Osteoblast (primary cell): ENCODE measurements at regions not wholly inside any gene's neighbourhood (a gene's known extent, or its start where the extent isn't known, plus 50 kb on each side); places are given as distances from the start of the nearest gene placed in this dataset.
"Not testable (repeated sequence)": the region's sequence is repeated elsewhere in the genome, so short reads cannot be mapped to it uniquely, and the experiment has no call there.

Experiments used
- DNase-seq: peaks from one replicate; pipeline ENCODE4 v3.0.0; 2011; ENCODE audit warnings: low spot score, mixed read lengths; ENCODE audit not compliant: insufficient read length; ENCODE audit errors: missing footprints
- H2AFZ ChIP-seq: 2 replicates; pipeline ENCODE4 v1.6.0; 2011; ENCODE audit warnings: mild to moderate bottlenecking, low read length
- H3K27ac ChIP-seq: 2 replicates; pipeline ENCODE4 v1.5.1; 2011; ENCODE audit warnings: mild to moderate bottlenecking, low read depth, low read length, moderate library complexity
- H3K27me3 ChIP-seq: 2 replicates; pipeline ENCODE4 v1.6.0; 2012; ENCODE audit warnings: mild to moderate bottlenecking, control low read depth, inconsistent platforms, low read length, moderate library complexity; ENCODE audit not compliant: insufficient read depth
- H3K36me3 ChIP-seq: 2 replicates; pipeline ENCODE4 v1.5.1; 2011; ENCODE audit warnings: mild to moderate bottlenecking, low read length, control low read depth, moderate library complexity; ENCODE audit not compliant: insufficient read depth
- H3K4me1 ChIP-seq: 2 replicates; pipeline ENCODE4 v1.5.1; 2011; ENCODE audit warnings: mild to moderate bottlenecking, low read length, control low read depth, moderate library complexity; ENCODE audit not compliant: insufficient read depth
- H3K4me2 ChIP-seq: 2 replicates; pipeline ENCODE4 v1.6.0; 2011; ENCODE audit warnings: mild to moderate bottlenecking, low read length; ENCODE audit not compliant: insufficient read depth
- H3K4me3 ChIP-seq: fragments of 200-600 bp; sonication (generic); 3 replicates; pipeline ENCODE4 v1.5.1; 2012; ENCODE audit warnings: mild to moderate bottlenecking, low read length, inconsistent platforms; ENCODE audit not compliant: insufficient read depth
- H3K79me2 ChIP-seq: 2 replicates; pipeline ENCODE4 v1.6.0; 2012; ENCODE audit warnings: mild to moderate bottlenecking, low read length, control low read depth, inconsistent platforms; ENCODE audit not compliant: insufficient read depth
- H3K9me3 ChIP-seq: 2 replicates; pipeline ENCODE4 v1.5.1; 2011; ENCODE audit warnings: low read depth, low read length, control low read depth
- H4K20me1 ChIP-seq: 2 replicates; pipeline ENCODE4 v1.6.0; 2012; ENCODE audit warnings: mild to moderate bottlenecking, low read length, control low read depth; ENCODE audit not compliant: insufficient read depth
- CTCF ChIP-seq: IDR thresholded peaks from 2 replicates; pipeline ENCODE4 v1.5.1; 2011; ENCODE audit warnings: mild to moderate bottlenecking, low read depth, low read length, moderate library complexity; ENCODE audit errors: extremely low read depth

- no peak for TF ChIP-seq CTCF
- Histone ChIP-seq H3K27me3 (no peaks in the 10 kb centered on the region), H3K4me2 (no peak overlapping the region), H3K4me3 (no peak overlapping the region), H2AFZ (no peak overlapping the region), H3K4me1 (no peaks in the 10 kb centered on the region), H4K20me1 (no peaks in the 10 kb centered on the region), H3K9me3 (no peaks in the 10 kb centered on the region), H3K79me2 (no peaks in the 10 kb centered on the region), H3K27ac (no peak overlapping the region), H3K36me3 (no peaks in the 10 kb centered on the region)
- DNase-seq: no peak
Measured at GRCh38 chr1:209168204-209168603, 415.3 kb upstream of the CAMK1G start.

GRCh38 chr1:209171151-209171550, 412.4 kb upstream of the CAMK1G start:
- Histone ChIP-seq H3K4me2 (no peak overlapping the region), H3K9me3 (no peaks in the 10 kb centered on the region), H3K79me2 (no peaks in the 10 kb centered on the region), H2AFZ (no peak overlapping the region), H3K36me3 (no peaks in the 10 kb centered on the region), H3K27ac (no peak overlapping the region), H4K20me1 (no peaks in the 10 kb centered on the region), H3K27me3 (no peaks in the 10 kb centered on the region), H3K4me3 (no peak overlapping the region), H3K4me1 (no peaks in the 10 kb centered on the region)
- TF ChIP-seq CTCF: no peak
- DNase-seq: no peak

DNA sequence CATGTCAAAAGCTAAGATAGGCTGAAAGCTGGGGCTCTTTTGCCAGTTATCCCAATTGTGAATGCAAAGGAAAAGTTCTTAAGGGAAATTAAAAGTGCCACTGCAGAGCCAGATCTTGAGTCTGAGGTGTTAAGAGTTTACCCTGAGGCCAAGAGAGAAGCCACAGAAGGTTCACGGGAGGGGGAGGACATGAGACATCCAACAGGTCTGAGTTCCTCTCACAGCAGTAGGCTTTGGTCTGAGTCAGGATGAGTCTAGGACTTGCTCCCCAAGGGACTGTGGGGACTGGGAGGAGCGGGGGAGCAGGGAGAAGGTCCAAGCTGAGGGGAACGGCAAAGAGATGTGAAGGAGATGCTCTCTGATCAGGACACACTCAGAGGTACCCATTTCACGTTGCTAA, 411.2 kb upstream of the CAMK1G start:
- no peak overlapping the region for H3K4me3 ChIP-seq
- H3K27me3 ChIP-seq: no peaks in the 10 kb centered on the region
- H4K20me1 ChIP-seq: no peaks in the 10 kb centered on the region
- no peaks in the 10 kb centered on the region for H3K36me3 ChIP-seq
- no peak overlapping the region for H2AFZ ChIP-seq
- no peak overlapping the region for H3K4me2 ChIP-seq
- no peak overlapping the region for H3K27ac ChIP-seq
- no peaks in the 10 kb centered on the region for H3K9me3 ChIP-seq
- H3K4me1 ChIP-seq: no peaks in the 10 kb centered on the region
- no peaks in the 10 kb centered on the region for H3K79me2 ChIP-seq
- DNase-seq: no peak
- TF ChIP-seq CTCF: no peak

DNA sequence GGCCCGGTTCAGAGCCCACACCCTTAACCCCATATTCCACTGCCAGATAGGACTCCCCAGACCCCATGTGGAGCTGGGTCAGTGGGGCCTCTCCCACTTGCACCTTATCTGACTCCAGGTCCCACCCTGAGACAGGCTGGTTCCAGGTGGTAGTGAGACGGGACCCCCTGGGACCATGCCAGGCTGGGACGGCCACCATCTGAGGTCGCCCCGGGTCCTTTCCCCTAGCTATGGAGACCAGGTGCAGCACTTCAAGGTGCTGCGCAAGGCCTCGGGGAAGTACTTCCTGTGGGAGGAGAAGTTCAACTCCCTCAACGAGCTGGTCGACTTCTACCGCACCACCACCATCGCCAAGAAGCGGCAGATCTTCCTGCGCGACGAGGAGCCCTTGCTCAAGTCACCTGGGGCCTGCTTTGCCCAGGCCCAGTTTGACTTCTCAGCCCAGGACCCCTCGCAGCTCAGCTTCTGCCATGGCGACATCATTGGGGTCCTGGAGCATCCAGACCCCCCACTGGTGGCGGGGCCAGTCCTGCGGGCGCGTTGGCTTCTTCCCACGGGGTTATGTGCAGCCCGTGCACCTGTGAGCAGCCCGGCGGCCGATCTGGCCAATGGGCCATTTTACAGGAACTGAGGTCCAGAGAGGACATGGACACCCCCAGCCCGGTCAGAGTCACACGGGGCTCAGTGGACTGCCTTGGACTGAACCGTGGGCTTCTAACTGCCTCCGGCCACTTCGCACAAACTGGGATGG, 410.5 kb upstream of the CAMK1G start:
- not testable (repeated sequence) for DNase-seq, H3K79me2 ChIP-seq, H3K4me2 ChIP-seq, H3K27ac ChIP-seq, H3K9me3 ChIP-seq, H3K4me1 ChIP-seq, H3K36me3 ChIP-seq, H2AFZ ChIP-seq, H4K20me1 ChIP-seq, H3K27me3 ChIP-seq, H3K4me3 ChIP-seq

GRCh38 chr1:209173796-209174195, 409.7 kb upstream of the CAMK1G start:
- H3K4me3 ChIP-seq, H4K20me1 ChIP-seq, H3K4me1 ChIP-seq, H3K4me2 ChIP-seq, DNase-seq, H3K36me3 ChIP-seq, H3K27me3 ChIP-seq, H3K79me2 ChIP-seq, H3K9me3 ChIP-seq, H2AFZ ChIP-seq, H3K27ac ChIP-seq: not testable (repeated sequence)
